ENCODE measurements at regions not wholly inside any gene's neighbourhood (a gene's known extent, or its start where the extent isn't known, plus 50 kb on each side); places are given as distances from the start of the nearest gene placed in this dataset.

DNA sequence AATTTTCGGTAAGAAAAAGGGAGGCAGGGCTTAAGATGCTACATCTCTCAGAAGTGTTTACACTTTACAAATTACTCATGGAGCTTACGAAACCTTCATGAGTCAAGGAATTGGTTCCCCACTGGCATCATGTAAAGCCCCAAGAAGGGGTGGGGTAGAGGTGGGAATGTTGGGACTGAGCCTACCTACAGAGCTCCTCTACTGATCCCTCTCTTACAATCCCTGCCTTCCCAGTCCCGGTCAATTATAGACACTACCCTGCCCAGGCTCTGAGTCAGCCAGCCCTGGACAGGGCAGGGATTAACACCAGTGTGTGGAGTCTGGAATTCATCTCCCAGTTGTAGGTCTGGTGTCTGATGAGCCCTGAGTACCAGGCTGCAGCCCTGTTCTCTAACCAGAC lies 248.9 kb downstream of the PAX3 start:
- H3K36me3 ChIP-seq (ENCODE audit: control insufficient read depth, insufficient read depth, low read length): no peaks in the 10 kb centered on the region
- no peak overlapping the region for H3K27ac ChIP-seq
- no peak for TF ChIP-seq CTCF (IDR thresholded peaks at IDR 0.05)
- H3K4me2 ChIP-seq (ENCODE audit: low read length): no peak overlapping the region
- no peaks in the 10 kb centered on the region for H3K27me3 ChIP-seq (ENCODE audit: control insufficient read depth, insufficient read depth, low read length)
- H3K9me3 ChIP-seq (ENCODE audit: control insufficient read depth, low read length): no peaks in the 10 kb centered on the region
- no peak overlapping the region for H3K9ac ChIP-seq
- no peak overlapping the region for H3K4me3 ChIP-seq (ENCODE audit: low read depth, low read length)
- H3K79me2 ChIP-seq: no peaks in the 10 kb centered on the region
- no peaks in the 10 kb centered on the region for H3K4me1 ChIP-seq
- H2AFZ ChIP-seq: no peak overlapping the region

GRCh38 chr2:222043897-222044296 lies 254.9 kb downstream of the PAX3 start:
- no peak for TF ChIP-seq CTCF (IDR thresholded peaks at IDR 0.05)
- Histone ChIP-seq H3K27me3 (ENCODE audit: control insufficient read depth, insufficient read depth, low read length) (no peaks in the 10 kb centered on the region), H3K4me1 (no peaks in the 10 kb centered on the region), H3K36me3 (ENCODE audit: control insufficient read depth, insufficient read depth, low read length) (no peaks in the 10 kb centered on the region), H3K4me2 (ENCODE audit: low read length) (no peak overlapping the region), H2AFZ (no peak overlapping the region), H3K27ac (no peak overlapping the region), H3K79me2 (no peaks in the 10 kb centered on the region), H3K4me3 (ENCODE audit: low read depth, low read length) (no peak overlapping the region), H3K9ac (no peak overlapping the region), H3K9me3 (ENCODE audit: control insufficient read depth, low read length) (no peaks in the 10 kb centered on the region)

- Histone ChIP-seq H3K27ac (no peak overlapping the region), H3K4me3 (ENCODE audit: low read depth, low read length) (no peak overlapping the region), H3K36me3 (ENCODE audit: control insufficient read depth, insufficient read depth, low read length) (no peaks in the 10 kb centered on the region)
Measured at GRCh38 chr2:222042666-222043065, 256.1 kb downstream of the PAX3 start.

GRCh38 chr2:222040333-222040732 lies 258.5 kb downstream of the PAX3 start:
- Histone ChIP-seq H3K9me3 (ENCODE audit: control insufficient read depth, low read length) (no peaks in the 10 kb centered on the region), H3K4me3 (ENCODE audit: low read depth, low read length) (no peak overlapping the region), H3K27me3 (ENCODE audit: control insufficient read depth, insufficient read depth, low read length) (no peaks in the 10 kb centered on the region), H3K4me1 (no peaks in the 10 kb centered on the region), H3K27ac (no peak overlapping the region), H2AFZ (no peak overlapping the region), H3K4me2 (ENCODE audit: low read length) (no peak overlapping the region), H3K9ac (no peak overlapping the region), H3K79me2 (no peaks in the 10 kb centered on the region), H3K36me3 (ENCODE audit: control insufficient read depth, insufficient read depth, low read length) (no peaks in the 10 kb centered on the region)
- TF ChIP-seq CTCF (IDR thresholded peaks at IDR 0.05): no peak

More at GRCh38 chr2:222042666-222043065, 256.1 kb downstream of the PAX3 start:
- Histone ChIP-seq H3K9me3 (ENCODE audit: control insufficient read depth, low read length) (no peaks in the 10 kb centered on the region), H3K79me2 (no peaks in the 10 kb centered on the region), H3K4me2 (ENCODE audit: low read length) (no peak overlapping the region), H3K9ac (no peak overlapping the region), H3K4me1 (no peaks in the 10 kb centered on the region), H3K27me3 (ENCODE audit: control insufficient read depth, insufficient read depth, low read length) (no peaks in the 10 kb centered on the region), H2AFZ (no peak overlapping the region)
- no peak for TF ChIP-seq CTCF (IDR thresholded peaks at IDR 0.05)

- no peak overlapping the region for H2AFZ ChIP-seq
- H3K4me2 ChIP-seq (ENCODE audit: low read length): no peak overlapping the region
- H3K79me2 ChIP-seq: no peaks in the 10 kb centered on the region
- no peaks in the 10 kb centered on the region for H3K27me3 ChIP-seq (ENCODE audit: control insufficient read depth, insufficient read depth, low read length)
- no peak overlapping the region for H3K4me3 ChIP-seq (ENCODE audit: low read depth, low read length)
- H3K9me3 ChIP-seq (ENCODE audit: control insufficient read depth, low read length): no peaks in the 10 kb centered on the region
- TF ChIP-seq CTCF (IDR thresholded peaks at IDR 0.05): no peak
- no peak overlapping the region for H3K9ac ChIP-seq
- no peaks in the 10 kb centered on the region for H3K36me3 ChIP-seq (ENCODE audit: control insufficient read depth, insufficient read depth, low read length)
- no peaks in the 10 kb centered on the region for H3K4me1 ChIP-seq
- no peak overlapping the region for H3K27ac ChIP-seq
Measured at GRCh38 chr2:222039821-222040220, 259.0 kb downstream of the PAX3 start.
